ENCODE measurements at regions not wholly inside any gene's neighbourhood (a gene's known extent, or its start where the extent isn't known, plus 50 kb on each side); places are given as distances from the start of the nearest gene placed in this dataset.

DNA sequence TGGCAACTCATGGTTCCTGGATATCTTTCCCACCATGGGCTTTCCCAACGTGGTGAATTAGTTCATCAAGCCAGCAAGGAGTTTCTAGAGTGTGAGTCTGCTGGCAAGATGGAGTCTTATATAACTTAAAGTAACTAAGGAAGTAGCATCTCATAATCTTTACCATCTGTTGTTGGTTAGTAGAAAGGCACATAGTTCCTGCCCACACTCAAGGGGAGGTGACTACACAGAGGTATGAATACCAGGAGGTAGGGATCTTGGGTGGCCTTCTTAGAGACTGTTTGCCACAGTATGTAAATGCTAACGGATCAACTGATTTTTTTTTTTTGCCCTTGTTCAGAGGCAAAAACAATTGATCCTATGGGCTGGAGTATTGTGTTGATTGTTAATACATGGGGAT, 446.9 kb downstream of the ATP23 start:
- no peaks in the 10 kb centered on the region for H3K27me3 Mint-ChIP-seq (ENCODE audit: low read depth)
- H3K4me3 Mint-ChIP-seq, result no peak overlapping the region
- H3K27ac Mint-ChIP-seq, result no peak overlapping the region
- H3K36me3 Mint-ChIP-seq, result no peaks in the 10 kb centered on the region
- no peak for DNase-seq (ENCODE audit: low spot score in 2 of 2, unreplicated experiment in 2 of 2)
- TF ChIP-seq, protein P1, sequence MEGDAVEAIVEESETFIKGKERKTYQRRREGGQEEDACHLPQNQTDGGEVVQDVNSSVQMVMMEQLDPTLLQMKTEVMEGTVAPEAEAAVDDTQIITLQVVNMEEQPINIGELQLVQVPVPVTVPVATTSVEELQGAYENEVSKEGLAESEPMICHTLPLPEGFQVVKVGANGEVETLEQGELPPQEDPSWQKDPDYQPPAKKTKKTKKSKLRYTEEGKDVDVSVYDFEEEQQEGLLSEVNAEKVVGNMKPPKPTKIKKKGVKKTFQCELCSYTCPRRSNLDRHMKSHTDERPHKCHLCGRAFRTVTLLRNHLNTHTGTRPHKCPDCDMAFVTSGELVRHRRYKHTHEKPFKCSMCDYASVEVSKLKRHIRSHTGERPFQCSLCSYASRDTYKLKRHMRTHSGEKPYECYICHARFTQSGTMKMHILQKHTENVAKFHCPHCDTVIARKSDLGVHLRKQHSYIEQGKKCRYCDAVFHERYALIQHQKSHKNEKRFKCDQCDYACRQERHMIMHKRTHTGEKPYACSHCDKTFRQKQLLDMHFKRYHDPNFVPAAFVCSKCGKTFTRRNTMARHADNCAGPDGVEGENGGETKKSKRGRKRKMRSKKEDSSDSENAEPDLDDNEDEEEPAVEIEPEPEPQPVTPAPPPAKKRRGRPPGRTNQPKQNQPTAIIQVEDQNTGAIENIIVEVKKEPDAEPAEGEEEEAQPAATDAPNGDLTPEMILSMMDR (IDR thresholded peaks at IDR 0.05; ENCODE audit: unreplicated experiment), result no peak
- no peaks in the 10 kb centered on the region for H3K9me3 Mint-ChIP-seq
- peaks cover 22% of the 10 kb centered on the region for H3K4me1 Mint-ChIP-seq

GRCh38 chr12:58393152-58393551, 451.8 kb downstream of the ATP23 start:
- Mint-ChIP-seq H3K27me3 (ENCODE audit: low read depth) (no peaks in the 10 kb centered on the region), H3K36me3 (no peaks in the 10 kb centered on the region), H3K9me3 (peaks cover 8% of the 10 kb centered on the region), H3K27ac (no peak overlapping the region), H3K4me1 (peaks cover 2% of the 10 kb centered on the region), H3K4me3 (no peak overlapping the region)
- TF ChIP-seq, protein P1 (IDR thresholded peaks at IDR 0.05; ENCODE audit: unreplicated experiment), result no peak
- DNase-seq (ENCODE audit: low spot score in 2 of 2, unreplicated experiment in 2 of 2), result no peak

GRCh38 chr12:58395056-58395455, 453.7 kb downstream of the ATP23 start:
- no peaks in the 10 kb centered on the region for H3K27me3 Mint-ChIP-seq (ENCODE audit: low read depth)
- TF ChIP-seq, protein P1 (IDR thresholded peaks at IDR 0.05; ENCODE audit: unreplicated experiment), result no peak
- no peak overlapping the region for H3K4me3 Mint-ChIP-seq
- H3K9me3 Mint-ChIP-seq, result peaks cover 24% of the 10 kb centered on the region
- H3K36me3 Mint-ChIP-seq, result peaks cover under 1% of the 10 kb centered on the region
- H3K27ac Mint-ChIP-seq, result no peak overlapping the region
- peaks cover 2% of the 10 kb centered on the region for H3K4me1 Mint-ChIP-seq
- DNase-seq (ENCODE audit: low spot score in 2 of 2, unreplicated experiment in 2 of 2), result no peak

DNA sequence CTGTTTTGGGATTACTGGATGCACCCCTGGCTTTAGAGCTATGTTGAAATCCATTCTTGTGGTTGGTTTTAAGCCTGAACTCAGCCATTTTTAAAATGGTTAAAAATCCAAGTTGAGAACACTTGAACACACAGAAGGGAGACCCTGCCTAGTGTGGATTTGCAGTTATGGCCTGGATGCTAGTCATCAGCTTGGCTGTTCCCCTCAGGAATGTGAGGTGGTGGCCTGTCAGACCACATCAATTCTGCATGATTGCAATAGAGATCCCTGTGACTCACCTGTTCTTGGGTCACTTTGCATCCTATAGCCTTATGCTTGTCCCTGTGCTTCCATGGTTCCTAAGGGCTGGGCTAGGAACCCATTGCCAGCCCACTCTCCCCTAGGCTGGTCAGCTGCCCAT, 454.1 kb downstream of the ATP23 start:
- peaks cover 2% of the 10 kb centered on the region for H3K4me1 Mint-ChIP-seq
- no peak overlapping the region for H3K4me3 Mint-ChIP-seq
- TF ChIP-seq, protein P1 (IDR thresholded peaks at IDR 0.05; ENCODE audit: unreplicated experiment), result no peak
- H3K9me3 Mint-ChIP-seq, result peaks cover 28% of the 10 kb centered on the region
- H3K36me3 Mint-ChIP-seq, result peaks cover 3% of the 10 kb centered on the region
- no peak overlapping the region for H3K27ac Mint-ChIP-seq
- no peak for DNase-seq (ENCODE audit: low spot score in 2 of 2, unreplicated experiment in 2 of 2)
- H3K27me3 Mint-ChIP-seq (ENCODE audit: low read depth), result no peaks in the 10 kb centered on the region

GRCh38 chr12:58396239-58396638, 454.9 kb downstream of the ATP23 start:
- Mint-ChIP-seq H3K4me1 (peaks cover 2% of the 10 kb centered on the region), H3K9me3 (peaks cover 31% of the 10 kb centered on the region), H3K27me3 (ENCODE audit: low read depth) (no peaks in the 10 kb centered on the region), H3K36me3 (peaks cover 3% of the 10 kb centered on the region), H3K4me3 (no peak overlapping the region), H3K27ac (no peak overlapping the region)
- TF ChIP-seq, protein P1 (IDR thresholded peaks at IDR 0.05; ENCODE audit: unreplicated experiment), result no peak
- no peak for DNase-seq (ENCODE audit: low spot score in 2 of 2, unreplicated experiment in 2 of 2)

GRCh38 chr12:58405363-58405762, 464.0 kb downstream of the ATP23 start:
- Mint-ChIP-seq H3K4me1 (peaks cover 6% of the 10 kb centered on the region), H3K9me3 (peaks cover 8% of the 10 kb centered on the region), H3K27me3 (ENCODE audit: low read depth) (no peaks in the 10 kb centered on the region), H3K4me3 (no peak overlapping the region), H3K27ac (no peak overlapping the region), H3K36me3 (peaks cover 2% of the 10 kb centered on the region)
- TF ChIP-seq, protein P1 (IDR thresholded peaks at IDR 0.05; ENCODE audit: unreplicated experiment), result no peak
- DNase-seq (ENCODE audit: low spot score in 2 of 2, unreplicated experiment in 2 of 2), result no peak
